ENCODE measurements at regions not wholly inside any gene's neighbourhood (a gene's known extent, or its start where the extent isn't known, plus 50 kb on each side); places are given as distances from the start of the nearest gene placed in this dataset.

DNA sequence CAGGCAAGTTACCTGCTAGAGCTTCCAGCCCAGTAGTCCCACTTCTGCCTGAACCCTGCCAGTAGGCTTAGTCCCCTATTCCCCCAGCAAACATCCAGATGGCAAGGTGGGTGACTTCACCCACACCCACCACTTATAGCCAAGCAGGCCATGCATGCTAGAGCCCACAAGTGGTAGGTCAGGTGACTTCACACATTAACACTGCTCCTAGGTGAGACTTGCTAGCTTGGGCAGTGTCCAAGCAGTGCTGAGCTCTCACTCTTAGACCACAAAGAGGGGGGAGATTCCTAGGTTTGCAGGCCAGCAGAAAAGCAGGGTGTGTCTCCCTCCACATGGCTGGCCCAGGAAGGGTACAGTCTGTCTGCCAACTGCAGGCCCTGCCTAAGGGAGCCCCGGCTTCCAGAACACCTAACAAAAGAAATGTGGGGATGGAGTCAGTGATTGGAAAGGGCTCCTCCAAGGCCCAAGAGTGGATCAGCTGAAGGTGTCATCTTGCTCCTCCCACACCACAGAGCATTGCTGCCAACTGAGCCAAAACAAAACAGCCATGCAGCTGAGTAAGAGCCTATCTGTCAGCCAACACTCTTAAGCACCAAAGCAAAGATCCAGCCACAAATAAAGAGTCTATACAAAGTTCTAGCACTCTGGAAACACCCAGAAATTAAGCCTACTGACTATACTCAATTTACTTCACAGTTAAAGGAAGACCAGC is 158.1 kb upstream of the USP38 start:
- H3K27ac ChIP-seq (replicated peaks): no peak overlapping the region
- intact Hi-C loops (cut with micrococcal nuclease): no loop called here

DNA sequence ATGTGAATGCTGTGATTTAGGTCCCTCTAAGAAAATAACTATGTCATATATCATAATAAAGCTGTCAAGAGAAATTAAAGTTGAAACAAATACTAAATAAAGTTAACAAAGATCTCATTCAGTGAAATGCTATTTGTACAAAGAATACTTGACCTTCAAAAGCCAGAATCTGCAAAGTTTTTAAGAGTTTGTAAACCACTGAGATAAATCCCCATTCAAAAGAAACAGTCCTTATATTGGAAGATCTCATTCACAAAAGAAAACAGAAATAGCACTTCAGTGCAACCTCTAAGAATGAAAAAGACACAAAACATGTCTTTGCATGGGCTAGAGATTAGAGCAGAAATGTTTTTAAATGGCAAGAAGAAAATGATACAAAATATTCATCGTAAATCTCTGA is 149.1 kb upstream of the USP38 start:
- no peak overlapping the region for H3K27ac ChIP-seq (replicated peaks)
- no peaks in the 10 kb centered on the region for H3K4me1 ChIP-seq
- no peak overlapping the region for H3K4me3 ChIP-seq
- DNase-seq: no peak
- intact Hi-C loops (cut with micrococcal nuclease): no loop called here
- TF ChIP-seq, protein P1, sequence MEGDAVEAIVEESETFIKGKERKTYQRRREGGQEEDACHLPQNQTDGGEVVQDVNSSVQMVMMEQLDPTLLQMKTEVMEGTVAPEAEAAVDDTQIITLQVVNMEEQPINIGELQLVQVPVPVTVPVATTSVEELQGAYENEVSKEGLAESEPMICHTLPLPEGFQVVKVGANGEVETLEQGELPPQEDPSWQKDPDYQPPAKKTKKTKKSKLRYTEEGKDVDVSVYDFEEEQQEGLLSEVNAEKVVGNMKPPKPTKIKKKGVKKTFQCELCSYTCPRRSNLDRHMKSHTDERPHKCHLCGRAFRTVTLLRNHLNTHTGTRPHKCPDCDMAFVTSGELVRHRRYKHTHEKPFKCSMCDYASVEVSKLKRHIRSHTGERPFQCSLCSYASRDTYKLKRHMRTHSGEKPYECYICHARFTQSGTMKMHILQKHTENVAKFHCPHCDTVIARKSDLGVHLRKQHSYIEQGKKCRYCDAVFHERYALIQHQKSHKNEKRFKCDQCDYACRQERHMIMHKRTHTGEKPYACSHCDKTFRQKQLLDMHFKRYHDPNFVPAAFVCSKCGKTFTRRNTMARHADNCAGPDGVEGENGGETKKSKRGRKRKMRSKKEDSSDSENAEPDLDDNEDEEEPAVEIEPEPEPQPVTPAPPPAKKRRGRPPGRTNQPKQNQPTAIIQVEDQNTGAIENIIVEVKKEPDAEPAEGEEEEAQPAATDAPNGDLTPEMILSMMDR (IDR thresholded peaks at IDR 0.05; ENCODE audit: borderline replicate concordance): no peak
- H3K9me3 ChIP-seq (replicated peaks): peaks cover 11% of the 10 kb centered on the region
- no peaks in the 10 kb centered on the region for H3K36me3 ChIP-seq
- H3K27me3 ChIP-seq (ENCODE audit: low read depth): no peaks in the 10 kb centered on the region

More for the DNA sequence above, 158.1 kb upstream of the USP38 start:
- no peaks in the 10 kb centered on the region for H3K36me3 ChIP-seq
- DNase-seq: no peak
- peaks cover 31% of the 10 kb centered on the region for H3K9me3 ChIP-seq (replicated peaks)
- H3K4me1 ChIP-seq: no peaks in the 10 kb centered on the region
- no peak overlapping the region for H3K4me3 ChIP-seq
- no peaks in the 10 kb centered on the region for H3K27me3 ChIP-seq (ENCODE audit: low read depth)
- TF ChIP-seq, protein P1 (IDR thresholded peaks at IDR 0.05; ENCODE audit: borderline replicate concordance): no peak

DNA sequence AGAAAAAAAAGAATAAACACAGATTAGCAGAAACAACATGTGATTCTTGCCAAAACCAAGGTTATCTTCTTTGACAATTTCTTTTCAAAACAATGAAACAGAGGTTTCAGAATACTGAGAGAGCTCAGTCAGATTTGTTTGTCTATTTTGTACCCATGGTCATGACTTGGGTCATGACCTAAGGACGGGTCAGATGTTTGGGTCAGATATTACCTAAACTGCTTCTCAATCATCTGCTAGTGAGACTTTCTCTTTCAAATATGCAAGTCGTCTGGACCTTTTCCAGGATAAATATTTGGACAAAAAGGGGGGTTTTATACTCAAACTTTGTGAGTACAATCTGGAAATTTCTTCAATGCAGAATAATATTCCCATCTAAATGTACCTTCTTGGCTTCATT is 148.3 kb upstream of the USP38 start:
- no peaks in the 10 kb centered on the region for H3K4me1 ChIP-seq
- peaks cover 10% of the 10 kb centered on the region for H3K9me3 ChIP-seq (replicated peaks)
- no peak overlapping the region for H3K4me3 ChIP-seq
- intact Hi-C loops (cut with micrococcal nuclease): no loop called here
- H3K36me3 ChIP-seq: no peaks in the 10 kb centered on the region
- TF ChIP-seq, protein P1 (IDR thresholded peaks at IDR 0.05; ENCODE audit: borderline replicate concordance): no peak
- H3K27me3 ChIP-seq (ENCODE audit: low read depth): no peaks in the 10 kb centered on the region
- no peak overlapping the region for H3K27ac ChIP-seq (replicated peaks)
- DNase-seq: no peak

DNA sequence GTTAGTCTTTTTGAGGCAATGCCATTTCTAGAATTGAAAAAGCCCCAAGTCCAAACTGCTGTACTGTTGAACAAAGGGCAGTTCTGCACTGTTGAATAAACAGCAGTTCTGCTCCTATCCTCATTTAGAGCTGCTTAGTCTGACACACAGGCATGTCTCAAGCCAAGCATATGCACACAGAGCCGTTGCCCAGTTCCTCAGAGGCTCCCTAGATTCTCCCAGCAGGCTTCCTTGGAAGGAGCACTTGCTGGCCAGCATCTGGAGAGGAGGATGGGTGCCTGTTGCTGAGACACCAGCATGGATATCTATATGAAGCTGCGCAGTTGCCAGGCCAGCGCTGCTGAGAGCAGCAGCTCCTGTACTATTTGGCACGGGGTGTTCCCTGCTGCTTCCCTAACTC is 138.3 kb upstream of the USP38 start:
- Histone ChIP-seq H3K4me3 (no peak overlapping the region), H3K4me1 (no peaks in the 10 kb centered on the region), H3K9me3 (replicated peaks) (no peaks in the 10 kb centered on the region), H3K27ac (replicated peaks) (no peak overlapping the region), H3K27me3 (ENCODE audit: low read depth) (no peaks in the 10 kb centered on the region), H3K36me3 (no peaks in the 10 kb centered on the region)
- no peak for DNase-seq
- intact Hi-C loops (cut with micrococcal nuclease): no loop called here
- TF ChIP-seq, protein P1 (IDR thresholded peaks at IDR 0.05; ENCODE audit: borderline replicate concordance): no peak

DNA sequence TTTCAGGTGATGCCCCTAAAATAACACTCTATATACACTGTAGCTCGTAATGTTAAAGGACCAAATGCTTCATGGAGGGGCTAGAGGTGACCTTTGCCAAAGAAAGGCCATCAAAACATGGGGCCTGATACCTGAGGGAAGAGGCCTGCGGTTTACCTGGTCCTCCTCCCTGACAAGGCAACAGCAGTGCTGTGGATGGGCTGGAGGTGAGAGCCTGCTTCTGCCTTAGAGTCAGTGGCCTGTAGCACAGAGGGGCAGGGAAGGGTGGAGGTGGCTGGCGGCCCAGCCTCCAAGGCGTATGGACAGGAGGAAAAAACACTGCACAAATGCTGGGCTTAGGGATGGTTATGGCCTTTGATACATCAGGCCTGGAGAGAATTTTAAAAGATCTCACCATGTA is 137.8 kb upstream of the USP38 start:
- H3K36me3 ChIP-seq: no peaks in the 10 kb centered on the region
- H3K27me3 ChIP-seq (ENCODE audit: low read depth): no peaks in the 10 kb centered on the region
- no peaks in the 10 kb centered on the region for H3K9me3 ChIP-seq (replicated peaks)
- H3K4me1 ChIP-seq: no peaks in the 10 kb centered on the region
- intact Hi-C loops (cut with micrococcal nuclease): no loop called here
- TF ChIP-seq, protein P1 (IDR thresholded peaks at IDR 0.05; ENCODE audit: borderline replicate concordance): no peak
- DNase-seq: no peak
- no peak overlapping the region for H3K27ac ChIP-seq (replicated peaks)
- no peak overlapping the region for H3K4me3 ChIP-seq
